Keratinocyte (primary cell): ENCODE measurements at regions not wholly inside any gene's neighbourhood (a gene's known extent, or its start where the extent isn't known, plus 50 kb on each side); places are given as distances from the start of the nearest gene placed in this dataset.

ENCODE experiments used
- CTCF ChIP-seq, 3 experiments: IDR thresholded peaks in 1 of 3; conservative IDR thresholded peaks in 1 of 3; optimal IDR thresholded peaks in 1 of 3; 2 replicates in 2 of 3; 3 replicates in 1 of 3; pipeline versions ENCODE3 to v1.5.1; 2011; ENCODE audit warnings: low read length in 3 of 3, mild to moderate bottlenecking in 3 of 3, moderate library complexity in 2 of 3, control low read depth in 1 of 3, inconsistent platforms in 1 of 3; ENCODE audit not compliant: insufficient read depth in 2 of 3; ENCODE audit errors: extremely low read depth in 1 of 3
- EZH2 ChIP-seq: IDR thresholded peaks from one replicate; pipeline ENCODE4 v1.6.1; 2012; ENCODE audit warnings: inconsistent platforms, mild to moderate bottlenecking, low read length, moderate library complexity

GRCh38 chr13:39197647-39198007 lies 159.4 kb downstream of the NHLRC3 start:
- TF ChIP-seq CTCF (optimal IDR thresholded peaks at IDR 0.05 in 1 of 3, IDR thresholded peaks at IDR 0.05 in 1 of 3, conservative IDR thresholded peaks at IDR 0.05 in 1 of 3; ENCODE audit: extremely low read depth in 1 of 3, insufficient read depth in 2 of 3, low read length in 3 of 3) (no peak), EZH2 (no peak)
